Adrenal gland (tissue), 5 donors: ENCODE measurements at regions not wholly inside any gene's neighbourhood (a gene's known extent, or its start where the extent isn't known, plus 50 kb on each side); places are given as distances from the start of the nearest gene placed in this dataset.

Experiments used
- POLR2A ChIP-seq, 2 donors: fragments of 450-650 bp; IDR thresholded peaks; one replicate each; pipeline ENCODE4 v1.6.1; 2017; ENCODE audit warnings: antibody characterized with exemption in 2 of 2, mild to moderate bottlenecking in 2 of 2, moderate library complexity in 1 of 2
- TF ChIP-seq, protein P1 (sequence below), 6 experiments: fragments of 450-650 bp in 4 of 6; fragments of 200-600 bp in 2 of 6; sonication (generic) in 1 of 6; IDR thresholded peaks; 1 replicate in 5 of 6; 2 replicates in 1 of 6; pipeline versions ENCODE4 v1.5.1 to v1.8.0; 2016 to 2021; ENCODE audit warnings: antibody characterized with exemption in 6 of 6, mild to moderate bottlenecking in 2 of 6, moderate library complexity in 1 of 6
- donor health status: DM: no; HTN: no; CAD: no.

GRCh38 chr7:152967958-152968357 is 208.4 kb downstream of the ACTR3B start:
- TF ChIP-seq, protein P1, sequence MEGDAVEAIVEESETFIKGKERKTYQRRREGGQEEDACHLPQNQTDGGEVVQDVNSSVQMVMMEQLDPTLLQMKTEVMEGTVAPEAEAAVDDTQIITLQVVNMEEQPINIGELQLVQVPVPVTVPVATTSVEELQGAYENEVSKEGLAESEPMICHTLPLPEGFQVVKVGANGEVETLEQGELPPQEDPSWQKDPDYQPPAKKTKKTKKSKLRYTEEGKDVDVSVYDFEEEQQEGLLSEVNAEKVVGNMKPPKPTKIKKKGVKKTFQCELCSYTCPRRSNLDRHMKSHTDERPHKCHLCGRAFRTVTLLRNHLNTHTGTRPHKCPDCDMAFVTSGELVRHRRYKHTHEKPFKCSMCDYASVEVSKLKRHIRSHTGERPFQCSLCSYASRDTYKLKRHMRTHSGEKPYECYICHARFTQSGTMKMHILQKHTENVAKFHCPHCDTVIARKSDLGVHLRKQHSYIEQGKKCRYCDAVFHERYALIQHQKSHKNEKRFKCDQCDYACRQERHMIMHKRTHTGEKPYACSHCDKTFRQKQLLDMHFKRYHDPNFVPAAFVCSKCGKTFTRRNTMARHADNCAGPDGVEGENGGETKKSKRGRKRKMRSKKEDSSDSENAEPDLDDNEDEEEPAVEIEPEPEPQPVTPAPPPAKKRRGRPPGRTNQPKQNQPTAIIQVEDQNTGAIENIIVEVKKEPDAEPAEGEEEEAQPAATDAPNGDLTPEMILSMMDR (IDR thresholded peaks at IDR 0.05), result no peak
- TF ChIP-seq POLR2A (IDR thresholded peaks at IDR 0.05), result no peak
